Lower leg skin (tissue), 3 donors: ENCODE measurements at regions not wholly inside any gene's neighbourhood (a gene's known extent, or its start where the extent isn't known, plus 50 kb on each side); places are given as distances from the start of the nearest gene placed in this dataset.

Experiments used
- CTCF ChIP-seq, 3 donors: fragments of 450-650 bp; IDR thresholded peaks; one replicate each; pipeline ENCODE4 v1.5.1; 2016; ENCODE audit warnings: antibody characterized with exemption in 3 of 3, mild to moderate bottlenecking in 3 of 3, moderate library complexity in 2 of 3
- POLR2A ChIP-seq, 2 donors: fragments of 450-650 bp; IDR thresholded peaks; one replicate each; pipeline ENCODE4 v1.6.1; 2016 to 2017; ENCODE audit warnings: antibody characterized with exemption in 2 of 2, mild to moderate bottlenecking in 1 of 2, moderate library complexity in 1 of 2

DNA sequence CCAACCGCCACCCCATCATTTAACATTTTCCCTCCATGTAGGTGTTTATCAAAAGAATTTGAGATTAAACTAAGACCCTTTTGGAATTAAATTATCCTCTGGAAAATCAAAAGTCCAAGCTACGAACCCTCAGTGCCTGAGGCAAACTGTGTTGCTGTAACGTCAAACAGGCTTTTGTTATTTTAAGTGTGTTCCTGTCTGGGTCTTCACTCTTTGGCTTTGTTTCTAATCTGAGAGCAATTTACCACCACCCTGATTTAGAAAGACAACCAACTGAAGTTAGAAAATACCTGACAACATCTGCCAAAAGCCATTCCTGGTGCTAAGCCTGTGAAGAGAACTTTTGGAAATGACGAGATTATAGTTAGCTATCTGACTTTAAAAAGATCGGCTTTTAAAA is 199.9 kb downstream of the DIRAS2 start:
- no peak for TF ChIP-seq CTCF (IDR thresholded peaks at IDR 0.05)
- no peak for TF ChIP-seq POLR2A (IDR thresholded peaks at IDR 0.05)
